ENCODE measurements at regions not wholly inside any gene's neighbourhood (a gene's known extent, or its start where the extent isn't known, plus 50 kb on each side); places are given as distances from the start of the nearest gene placed in this dataset.
"Not testable (repeated sequence)": the region's sequence is repeated elsewhere in the genome, so short reads cannot be mapped to it uniquely, and the experiment has no call there.

- no peak for DNase-seq
Measured at GRCh38 chr3:162586591-162586990, 1090.0 kb downstream of the OTOL1 start.

GRCh38 chr3:162597226-162597625 lies 1100.6 kb downstream of the OTOL1 start:
- DNase-seq: no peak

- not testable (repeated sequence) for DNase-seq
Measured at GRCh38 chr3:162598500-162598899, 1101.9 kb downstream of the OTOL1 start.

GRCh38 chr3:162599742-162600141 lies 1103.1 kb downstream of the OTOL1 start:
- not testable (repeated sequence) for DNase-seq

GRCh38 chr3:162601101-162601670 lies 1104.6 kb downstream of the OTOL1 start:
- DNase-seq: no peak

- DNase-seq: no peak
Measured at GRCh38 chr3:162602619-162603018, 1106.0 kb downstream of the OTOL1 start.

GRCh38 chr3:162605651-162606204 lies 1109.1 kb downstream of the OTOL1 start:
- DNase-seq: no peak

GRCh38 chr3:162610261-162610660 lies 1113.7 kb downstream of the OTOL1 start:
- no peak for DNase-seq

GRCh38 chr3:162612991-162613390 lies 1116.4 kb downstream of the OTOL1 start:
- DNase-seq: no peak

GRCh38 chr3:162626172-162626571 lies 1129.6 kb downstream of the OTOL1 start:
- no peak for DNase-seq

- no peak for DNase-seq
Measured at GRCh38 chr3:162628531-162628930, 1131.9 kb downstream of the OTOL1 start.

- no peak for DNase-seq
Measured at GRCh38 chr3:162629372-162629771, 1132.8 kb downstream of the OTOL1 start.

- no peak for DNase-seq
Measured at GRCh38 chr3:162632672-162633071, 1136.1 kb downstream of the OTOL1 start.

GRCh38 chr3:162640208-162640607 lies 1143.6 kb downstream of the OTOL1 start:
- DNase-seq: not testable (repeated sequence)

- DNase-seq: no peak
Measured at GRCh38 chr3:162641317-162641716, 1144.7 kb downstream of the OTOL1 start.

- no peak for DNase-seq
Measured at GRCh38 chr3:162641907-162642306, 1145.3 kb downstream of the OTOL1 start.

- no peak for DNase-seq
Measured at GRCh38 chr3:162643245-162643644, 1146.6 kb downstream of the OTOL1 start.

- DNase-seq: no peak
Measured at GRCh38 chr3:162647321-162647720, 1150.7 kb downstream of the OTOL1 start.

GRCh38 chr3:162658003-162658402 lies 1161.4 kb downstream of the OTOL1 start:
- no peak for DNase-seq

- DNase-seq: no peak
Measured at GRCh38 chr3:162665684-162666391, 1169.2 kb downstream of the OTOL1 start.

- no peak for DNase-seq
Measured at GRCh38 chr3:162666835-162667234, 1170.2 kb downstream of the OTOL1 start.

GRCh38 chr3:162670181-162670580 lies 1173.6 kb downstream of the OTOL1 start:
- no peak for DNase-seq

GRCh38 chr3:162677475-162677874 lies 1180.9 kb downstream of the OTOL1 start:
- DNase-seq: no peak

- no peak for DNase-seq
Measured at GRCh38 chr3:162678941-162679340, 1182.3 kb downstream of the OTOL1 start.

GRCh38 chr3:162684260-162684659 lies 1187.7 kb downstream of the OTOL1 start:
- DNase-seq: no peak
